ENCODE measurements at regions not wholly inside any gene's neighbourhood (a gene's known extent, or its start where the extent isn't known, plus 50 kb on each side); places are given as distances from the start of the nearest gene placed in this dataset.

DNA sequence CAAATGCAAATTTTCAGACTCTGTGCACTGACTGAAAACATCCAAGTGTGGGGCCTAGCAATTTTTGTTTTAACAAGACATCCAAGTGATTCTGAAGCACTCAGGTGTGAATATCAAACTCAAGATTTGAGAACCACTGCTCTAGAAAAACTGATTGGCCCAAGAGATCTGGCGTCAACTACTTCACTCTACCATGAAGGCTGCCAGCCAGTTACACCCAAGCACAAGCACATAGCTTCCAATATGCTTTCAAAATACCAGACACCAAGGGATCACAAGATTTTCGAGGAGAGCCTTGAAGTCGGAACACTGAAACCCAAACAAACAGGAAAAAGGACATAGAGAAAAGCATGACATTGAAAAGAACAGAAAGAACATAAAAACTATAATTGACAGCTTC, 140.2 kb downstream of the PTCHD4 start:
- H3K4me1 Mint-ChIP-seq = no peaks in the 10 kb centered on the region
- H3K36me3 Mint-ChIP-seq = no peaks in the 10 kb centered on the region

DNA sequence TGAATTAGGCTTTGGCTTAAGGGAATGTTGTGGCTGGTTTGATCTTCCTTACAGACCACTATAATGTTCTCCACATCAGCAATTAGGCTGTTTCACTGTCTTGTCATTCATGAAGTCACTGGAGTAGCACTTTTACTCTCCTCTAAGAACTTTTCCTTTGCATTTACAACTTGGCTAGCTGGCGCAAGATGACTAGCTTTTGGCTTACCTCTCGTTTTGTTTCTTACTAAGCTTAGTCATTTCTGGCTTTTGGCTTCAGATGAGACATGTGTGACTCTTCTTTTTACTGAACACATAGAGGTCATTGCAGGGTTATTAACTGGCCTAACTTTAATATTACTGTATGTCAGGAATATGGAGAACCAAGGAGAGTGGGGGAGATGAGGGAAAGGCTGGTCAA, 143.2 kb downstream of the PTCHD4 start:
- no peaks in the 10 kb centered on the region for H3K36me3 Mint-ChIP-seq
- no peak overlapping the region for H3K4me3 Mint-ChIP-seq
- no peaks in the 10 kb centered on the region for H3K4me1 Mint-ChIP-seq
- H3K9me3 Mint-ChIP-seq = peaks cover 0 to 3% (median 0%) of the 10 kb centered on the region in 3 donors
- H3K27me3 Mint-ChIP-seq = no peaks in the 10 kb centered on the region
- H3K27ac Mint-ChIP-seq = no peak overlapping the region

More for the DNA sequence above, 140.2 kb downstream of the PTCHD4 start:
- Mint-ChIP-seq H3K27ac (no peak overlapping the region), H3K4me3 (no peak overlapping the region), H3K27me3 (no peaks in the 10 kb centered on the region), H3K9me3 (peaks cover 0 to 3% (median 0%) of the 10 kb centered on the region in 3 donors)

DNA sequence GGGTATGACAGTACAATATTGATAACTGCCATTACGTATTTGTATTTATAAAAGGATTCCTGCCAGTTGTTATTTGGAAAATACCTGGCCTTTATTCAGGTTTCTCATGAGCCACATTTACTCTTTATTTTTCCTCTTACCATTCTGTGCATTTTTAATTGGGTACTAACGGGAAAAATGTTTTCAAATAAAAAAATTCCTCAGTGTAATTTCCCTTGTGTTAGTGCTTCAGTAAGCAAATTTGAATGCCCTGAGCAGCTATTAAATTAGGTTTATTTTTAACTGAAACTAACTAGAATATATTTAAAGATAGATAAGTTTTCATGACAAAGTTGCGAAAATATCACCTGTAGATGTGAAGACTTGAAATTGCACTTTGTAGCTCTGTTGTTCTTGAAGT, 146.0 kb downstream of the PTCHD4 start:
- Mint-ChIP-seq H3K36me3 (no peaks in the 10 kb centered on the region), H3K4me3 (no peak overlapping the region), H3K27ac (no peak overlapping the region), H3K9me3 (peaks cover 0 to 3% (median 0%) of the 10 kb centered on the region in 3 donors), H3K27me3 (no peaks in the 10 kb centered on the region), H3K4me1 (no peaks in the 10 kb centered on the region)

DNA sequence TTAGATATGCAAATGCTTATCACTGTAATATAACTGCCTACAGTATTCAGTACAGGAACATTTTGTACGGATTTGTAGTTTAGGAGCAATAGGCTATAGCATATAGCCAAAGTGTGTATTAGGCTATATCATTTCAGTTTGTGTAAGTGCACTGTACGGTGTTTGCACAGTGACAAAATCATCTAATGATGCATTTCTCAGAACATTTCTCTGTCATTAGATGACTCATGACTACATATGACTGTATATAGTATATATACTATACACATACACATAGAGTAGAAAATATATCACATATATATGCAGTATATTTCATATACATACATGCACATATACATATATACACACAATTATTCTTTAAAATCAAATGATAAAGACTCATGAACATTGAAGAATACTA, 158.4 kb downstream of the PTCHD4 start:
- Mint-ChIP-seq H3K27ac (no peak overlapping the region), H3K4me1 (no peaks in the 10 kb centered on the region), H3K4me3 (no peak overlapping the region), H3K36me3 (no peaks in the 10 kb centered on the region), H3K9me3 (peaks cover 0 to 3% (median 0%) of the 10 kb centered on the region in 3 donors), H3K27me3 (no peaks in the 10 kb centered on the region)

GRCh38 chr6:47944846-47945245, 163.0 kb downstream of the OPN5 start:
- Mint-ChIP-seq H3K27me3 (no peaks in the 10 kb centered on the region), H3K4me3 (no peak overlapping the region), H3K9me3 (peaks cover 0 to 4% (median 0%) of the 10 kb centered on the region in 3 donors), H3K36me3 (no peaks in the 10 kb centered on the region), H3K27ac (no peak overlapping the region), H3K4me1 (no peaks in the 10 kb centered on the region)

DNA sequence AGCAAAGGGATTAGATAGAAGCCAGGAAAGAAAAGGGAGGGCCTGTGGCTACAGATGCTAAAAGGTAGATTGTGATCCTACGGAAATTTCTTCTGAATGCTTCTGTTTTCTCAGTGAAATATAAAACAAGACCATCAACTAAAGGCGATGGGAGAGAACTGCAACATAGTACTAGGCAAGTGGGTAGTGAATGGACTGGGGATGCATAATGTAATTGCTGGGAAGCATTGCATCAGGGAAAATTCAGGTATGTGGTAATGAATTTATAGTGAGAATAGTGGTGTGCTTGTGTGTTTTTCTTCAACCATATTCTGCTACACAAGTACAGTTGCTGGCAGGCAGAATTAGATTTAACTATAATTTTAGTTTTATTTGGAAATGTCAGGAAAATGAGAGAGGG, 156.6 kb downstream of the OPN5 start:
- H3K4me1 Mint-ChIP-seq = no peaks in the 10 kb centered on the region
- H3K36me3 Mint-ChIP-seq = no peaks in the 10 kb centered on the region
- H3K27me3 Mint-ChIP-seq = no peaks in the 10 kb centered on the region
- no peak overlapping the region for H3K27ac Mint-ChIP-seq
- no peak overlapping the region for H3K4me3 Mint-ChIP-seq
- peaks cover 0 to 11% (median 5%) of the 10 kb centered on the region in 3 donors for H3K9me3 Mint-ChIP-seq

DNA sequence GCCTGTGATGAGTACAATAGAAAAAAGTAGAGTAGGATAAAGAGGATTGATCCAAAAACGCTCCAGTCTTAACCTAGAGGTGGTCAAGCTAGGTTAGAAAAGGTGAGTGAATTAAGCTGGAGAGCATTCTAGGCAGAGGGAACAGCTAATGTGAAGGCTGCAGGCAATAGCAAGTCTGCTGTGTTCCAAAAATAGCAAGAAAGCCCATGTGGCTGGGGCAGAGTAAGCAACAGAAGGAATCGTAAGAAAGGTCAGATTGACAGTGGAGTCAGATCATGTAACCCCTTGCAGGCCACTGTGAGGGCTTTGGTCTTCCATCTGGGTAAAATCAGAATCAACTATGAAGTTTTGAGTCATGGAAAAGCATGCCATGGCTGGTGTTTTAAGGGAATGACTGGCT, 155.0 kb downstream of the OPN5 start:
- Mint-ChIP-seq H3K27ac (no peak overlapping the region), H3K4me1 (no peaks in the 10 kb centered on the region), H3K36me3 (no peaks in the 10 kb centered on the region), H3K4me3 (no peak overlapping the region), H3K9me3 (peaks cover 0 to 11% (median 5%) of the 10 kb centered on the region in 3 donors), H3K27me3 (no peaks in the 10 kb centered on the region)

- Mint-ChIP-seq H3K27me3 (no peaks in the 10 kb centered on the region), H3K4me1 (no peaks in the 10 kb centered on the region), H3K4me3 (no peak overlapping the region), H3K36me3 (no peaks in the 10 kb centered on the region), H3K9me3 (peaks cover 0 to 8% (median 7%) of the 10 kb centered on the region in 3 donors), H3K27ac (no peak overlapping the region)
Observed at GRCh38 chr6:47934023-47934422, 152.2 kb downstream of the OPN5 start.

DNA sequence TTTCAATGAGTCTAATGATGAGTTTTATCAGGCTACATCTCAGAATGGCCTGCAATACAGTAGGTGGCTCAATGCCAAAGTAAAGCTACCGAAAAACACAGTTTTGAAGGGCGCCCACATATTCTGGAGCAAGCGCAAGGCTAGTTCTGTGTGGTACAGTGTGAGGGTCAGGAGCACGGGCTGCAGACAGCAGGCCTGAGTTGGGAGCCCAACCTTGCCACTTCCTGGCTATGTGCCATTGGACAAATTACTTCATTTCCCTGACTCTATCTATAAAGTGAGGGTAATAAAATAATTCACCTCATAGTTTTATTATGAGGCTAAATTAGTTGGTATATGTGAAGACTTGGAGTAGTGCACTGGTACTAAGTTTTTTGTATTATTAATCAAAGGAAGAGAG, 150.7 kb downstream of the OPN5 start:
- H3K27me3 Mint-ChIP-seq = no peaks in the 10 kb centered on the region
- no peaks in the 10 kb centered on the region for H3K36me3 Mint-ChIP-seq
- no peak overlapping the region for H3K27ac Mint-ChIP-seq
- H3K4me3 Mint-ChIP-seq = no peak overlapping the region
- no peaks in the 10 kb centered on the region for H3K4me1 Mint-ChIP-seq
- peaks cover 0 to 7% (median 5%) of the 10 kb centered on the region in 3 donors for H3K9me3 Mint-ChIP-seq

DNA sequence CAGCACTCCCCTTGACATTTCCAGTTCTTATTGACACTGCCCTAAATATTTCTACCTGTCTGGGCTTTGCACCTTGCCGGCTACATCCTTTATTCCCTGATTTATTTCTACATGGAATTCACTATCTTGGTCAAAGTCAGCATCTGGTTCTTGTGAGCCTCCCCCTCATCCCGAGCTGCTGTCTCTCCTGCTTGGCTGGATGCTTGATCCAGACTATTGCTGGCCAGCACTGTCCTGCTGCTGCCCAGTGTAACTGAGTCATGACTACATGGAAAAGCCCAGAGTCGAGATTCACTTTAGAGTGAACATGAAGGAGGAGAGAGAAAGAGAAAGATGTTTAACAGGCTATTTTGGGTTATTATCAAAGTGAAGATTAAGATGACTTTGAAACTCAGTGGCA, 142.2 kb downstream of the OPN5 start:
- H3K27ac Mint-ChIP-seq = no peak overlapping the region
- H3K36me3 Mint-ChIP-seq = no peaks in the 10 kb centered on the region
- H3K9me3 Mint-ChIP-seq = peaks cover 1 to 7% (median 2%) of the 10 kb centered on the region in 3 donors
- H3K4me3 Mint-ChIP-seq = no peak overlapping the region
- H3K4me1 Mint-ChIP-seq = no peaks in the 10 kb centered on the region
- no peaks in the 10 kb centered on the region for H3K27me3 Mint-ChIP-seq

- Mint-ChIP-seq H3K4me1 (no peaks in the 10 kb centered on the region), H3K27ac (no peak overlapping the region), H3K4me3 (no peak overlapping the region), H3K36me3 (no peaks in the 10 kb centered on the region), H3K27me3 (no peaks in the 10 kb centered on the region), H3K9me3 (peaks cover 1 to 7% (median 2%) of the 10 kb centered on the region in 3 donors)
Observed at GRCh38 chr6:47922391-47922790, 140.6 kb downstream of the OPN5 start.

DNA sequence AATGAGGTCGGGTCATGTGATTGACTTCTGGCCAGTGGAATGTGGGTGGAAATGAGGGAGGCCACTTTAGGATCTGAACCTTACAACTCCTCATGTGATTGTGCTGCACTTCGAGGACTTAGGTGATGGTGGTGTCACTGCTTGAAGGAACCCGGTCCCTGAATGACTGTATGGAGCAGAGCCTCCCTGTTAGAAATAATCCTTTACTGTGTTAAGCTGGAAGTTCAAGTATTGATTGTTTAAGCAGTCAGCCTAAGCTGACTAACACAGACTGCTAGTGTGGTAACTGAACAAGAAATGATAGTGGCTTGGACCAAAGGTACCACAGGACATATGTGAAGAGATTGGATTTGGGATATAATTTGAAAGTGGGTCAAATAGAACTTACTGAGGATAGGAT, 138.0 kb downstream of the OPN5 start:
- Mint-ChIP-seq H3K27ac (no peak overlapping the region), H3K36me3 (no peaks in the 10 kb centered on the region), H3K27me3 (no peaks in the 10 kb centered on the region), H3K9me3 (peaks cover 1 to 7% (median 2%) of the 10 kb centered on the region in 3 donors), H3K4me3 (no peak overlapping the region), H3K4me1 (no peaks in the 10 kb centered on the region)

DNA sequence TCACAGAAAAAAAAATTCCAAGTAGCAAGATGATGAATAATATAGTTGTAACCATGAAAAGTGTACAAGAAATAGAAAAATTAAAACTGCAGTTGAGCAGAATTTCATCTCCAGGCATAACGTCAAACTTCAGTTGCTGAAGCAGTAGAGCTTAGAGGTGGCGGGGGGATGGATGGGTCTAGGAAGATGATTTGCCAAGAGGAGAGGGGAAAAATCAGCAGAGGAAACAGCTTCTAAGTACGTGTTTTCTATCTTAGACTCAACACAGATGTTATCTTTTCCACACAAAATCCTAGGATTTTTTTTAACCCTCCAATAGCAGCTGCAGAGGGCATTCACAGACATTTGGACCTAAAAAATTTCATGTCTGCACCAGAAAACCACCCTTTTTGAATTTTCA, 136.0 kb downstream of the OPN5 start:
- peaks cover 0 to 7% (median 2%) of the 10 kb centered on the region in 3 donors for H3K9me3 Mint-ChIP-seq
- no peaks in the 10 kb centered on the region for H3K36me3 Mint-ChIP-seq
- H3K27me3 Mint-ChIP-seq = no peaks in the 10 kb centered on the region
- no peaks in the 10 kb centered on the region for H3K4me1 Mint-ChIP-seq
- no peak overlapping the region for H3K4me3 Mint-ChIP-seq
- no peak overlapping the region for H3K27ac Mint-ChIP-seq

- Mint-ChIP-seq H3K4me3 (no peak overlapping the region), H3K27me3 (no peaks in the 10 kb centered on the region), H3K4me1 (no peaks in the 10 kb centered on the region), H3K9me3 (peaks cover 0 to 7% (median 2%) of the 10 kb centered on the region in 3 donors), H3K27ac (no peak overlapping the region), H3K36me3 (no peaks in the 10 kb centered on the region)
Observed at GRCh38 chr6:47917202-47917601, 135.4 kb downstream of the OPN5 start.

GRCh38 chr6:47915017-47915416, 133.2 kb downstream of the OPN5 start:
- no peak overlapping the region for H3K27ac Mint-ChIP-seq
- no peaks in the 10 kb centered on the region for H3K27me3 Mint-ChIP-seq
- no peaks in the 10 kb centered on the region for H3K36me3 Mint-ChIP-seq
- H3K4me1 Mint-ChIP-seq = no peaks in the 10 kb centered on the region
- peaks cover 0 to 4% (median 1%) of the 10 kb centered on the region in 3 donors for H3K9me3 Mint-ChIP-seq
- H3K4me3 Mint-ChIP-seq = no peak overlapping the region

GRCh38 chr6:47908271-47908670, 126.4 kb downstream of the OPN5 start:
- no peaks in the 10 kb centered on the region for H3K36me3 Mint-ChIP-seq
- no peak overlapping the region for H3K27ac Mint-ChIP-seq
- H3K27me3 Mint-ChIP-seq = no peaks in the 10 kb centered on the region
- H3K4me1 Mint-ChIP-seq = no peaks in the 10 kb centered on the region
- H3K9me3 Mint-ChIP-seq = peaks cover 0 to 2% (median 0%) of the 10 kb centered on the region in 3 donors
- H3K4me3 Mint-ChIP-seq = no peak overlapping the region

- no peak overlapping the region for H3K4me3 Mint-ChIP-seq
- H3K27ac Mint-ChIP-seq = no peak overlapping the region
- H3K27me3 Mint-ChIP-seq = no peaks in the 10 kb centered on the region
Observed at GRCh38 chr6:47905717-47906116, 123.9 kb downstream of the OPN5 start.

More at GRCh38 chr6:47905717-47906116, 123.9 kb downstream of the OPN5 start:
- Mint-ChIP-seq H3K9me3 (peaks cover 0 to 2% (median 0%) of the 10 kb centered on the region in 3 donors), H3K36me3 (peaks cover 3% of the 10 kb centered on the region), H3K4me1 (no peaks in the 10 kb centered on the region)
